ENCODE measurements at regions not wholly inside any gene's neighbourhood (a gene's known extent, or its start where the extent isn't known, plus 50 kb on each side); places are given as distances from the start of the nearest gene placed in this dataset.

- no peak for DNase-seq (ENCODE audit: low read depth in 1 of 2, low spot score in 2 of 2)
- Histone ChIP-seq H2BK12ac (ENCODE audit: low read depth, low read length) (no peak overlapping the region), H3K36me3 (ENCODE audit: control insufficient read depth in 2 of 4, insufficient read depth in 4 of 4, low read length in 3 of 4) (no peaks in the 10 kb centered on the region), H2BK15ac (ENCODE audit: low read length) (no peak overlapping the region), H2BK120ac (replicated peaks; ENCODE audit: low read depth, low read length) (no peak overlapping the region), H4K91ac (replicated peaks; ENCODE audit: insufficient read length, low read length) (no peak overlapping the region), H3K27ac (ENCODE audit: low read depth, low read length) (no peak overlapping the region), H3K18ac (ENCODE audit: extremely low read depth, low read length) (no peak overlapping the region), H3K79me2 (ENCODE audit: control insufficient read depth in 1 of 2, insufficient read depth in 2 of 2, low read length in 2 of 2) (no peaks in the 10 kb centered on the region), H3K14ac (ENCODE audit: insufficient read length) (no peak overlapping the region), H4K5ac (ENCODE audit: insufficient read length, low read depth, low read length) (no peak overlapping the region), H3K9ac (replicated peaks in 1 of 4; ENCODE audit: extremely low read depth in 1 of 4, low read depth in 3 of 4, low read length in 3 of 4) (no peak overlapping the region), H2AK5ac (ENCODE audit: low read depth, low read length) (no peak overlapping the region), H4K8ac (ENCODE audit: extremely low read depth, insufficient read depth, low read length) (no peak overlapping the region), H2AFZ (ENCODE audit: low read length) (no peak overlapping the region), H3K4me2 (ENCODE audit: insufficient read depth in 1 of 2, low read depth in 2 of 2, low read length in 2 of 2) (no peak overlapping the region), H2BK20ac (ENCODE audit: low read length) (no peak overlapping the region), H3K56ac (replicated peaks; ENCODE audit: insufficient read length, low read depth, low read length) (no peak overlapping the region), H4K20me1 (replicated peaks in 1 of 2; ENCODE audit: control insufficient read depth in 1 of 2, insufficient read depth in 2 of 2, low read length in 2 of 2) (no peaks in the 10 kb centered on the region), H3K23me2 (ENCODE audit: low read depth, low read length) (no peaks in the 10 kb centered on the region; the same call in 1 of the 2 replicates), H3K4ac (replicated peaks; ENCODE audit: insufficient read length, low read depth, low read length) (no peak overlapping the region), H2BK5ac (ENCODE audit: low read depth, low read length) (no peak overlapping the region), H3K9me3 (ENCODE audit: insufficient read depth in 2 of 2, low read depth in 1 of 2, low read length in 1 of 2) (no peaks in the 10 kb centered on the region), H3K23ac (ENCODE audit: insufficient read length) (no peak overlapping the region), H3K4me3 (ENCODE audit: extremely low read depth in 1 of 4, insufficient read depth in 2 of 4, low read depth in 3 of 4, low read length in 4 of 4) (no peak overlapping the region), H3K79me1 (ENCODE audit: low read depth, low read length) (no peaks in the 10 kb centered on the region), H3K27me3 (replicated peaks in 1 of 4; ENCODE audit: control insufficient read depth in 3 of 4, extremely low read depth in 1 of 4, insufficient read depth in 3 of 4, low read length in 3 of 4) (peaks cover 0 to 6% (median 2%) of the 10 kb centered on the region in 4 experiments; a peak in 4 of 7 replicates), H3K4me1 (replicated peaks in 1 of 4; ENCODE audit: control insufficient read depth in 3 of 4, insufficient read depth in 4 of 4, low read length in 3 of 4) (peaks cover 0 to 1% (median 0%) of the 10 kb centered on the region in 4 experiments; a peak in 1 of 7 replicates)
- ChIA-PET CTCF (ENCODE audit: partially characterized antibody) (interaction anchor here (0.6 to 2.2 kb wide), 7 partner anchors 10 to 239 kb away, joined by 3 to 5 read pairs (median 4); no protein-coding TSS in a partner anchor), POLR2A (ENCODE audit: partially characterized antibody) (no interaction called here)
- WGBS, 2 experiments (ENCODE audit: extremely low coverage in 1 of 2, insufficient coverage in 1 of 2, insufficient read length in 1 of 2, insufficient replicate concordance in 2 of 2, low coverage in 1 of 2, low lambda C conversion rate in 2 of 2, missing lambda C conversion rate in 1 of 2), result 93% methylated on average over 5 of the region's 5 CpGs; no CpG with 5 or more reads in 1 of the 2 experiments
- TF ChIP-seq EZH2 (IDR thresholded peaks at IDR 0.05; ENCODE audit: low read depth, low read length, severe bottlenecking) (no peak), BRCA1 (IDR thresholded peaks at IDR 0.05; ENCODE audit: low read depth, low read length) (no peak), HDAC6 (IDR thresholded peaks at IDR 0.05; ENCODE audit: low read depth, low read length) (no peak), CTBP2 (IDR thresholded peaks at IDR 0.05; ENCODE audit: borderline replicate concordance, insufficient read depth, insufficient read length, low read length) (no peak), KDM5A (IDR thresholded peaks at IDR 0.05; ENCODE audit: low read length) (no peak), TAF7 (optimal IDR thresholded peaks at IDR 0.05; ENCODE audit: borderline replicate concordance, low read depth, low read length) (no peak), SIRT6 (IDR thresholded peaks at IDR 0.05; ENCODE audit: low read length) (no peak), CTCF (IDR thresholded peaks at IDR 0.05; ENCODE audit: control extremely low read depth in 1 of 3, insufficient read depth in 1 of 3, low read depth in 1 of 3, low read length in 3 of 3) (no peak), CHD2 (IDR thresholded peaks at IDR 0.05; ENCODE audit: low read length) (no peak), YY1 (IDR thresholded peaks at IDR 0.05; ENCODE audit: low read depth, low read length) (no peak), RXRA (IDR thresholded peaks at IDR 0.05; ENCODE audit: insufficient read depth, low read depth, low read length) (no peak)
- FAIRE-seq, result no peak
Observed at GRCh38 chr2:120637847-120638246, 97.8 kb upstream of the GLI2 start.
